A673 (cell line): ENCODE measurements at regions not wholly inside any gene's neighbourhood (a gene's known extent, or its start where the extent isn't known, plus 50 kb on each side); places are given as distances from the start of the nearest gene placed in this dataset.

Experiments
- BruUV-seq: library from RNA; stranded (reverse); fragments of 400-500 nt; replicated peaks from 2 replicates; lab custom pipeline; 2021; lab: Mats Ljungman, UMichigan
- CTCF ChIA-PET: fragments of 300-600 bp; sonication (Branson Sonifier 250); formaldehyde crosslinking; loops from one replicate; lab custom pipeline; 2022; ENCODE audit warnings: antibody characterized with exemption; lab: Charles Lee
- POLR2A ChIA-PET: fragments of 300-600 bp; sonication (Branson Sonifier 250); formaldehyde crosslinking; loops from one replicate; lab custom pipeline; 2022; ENCODE audit warnings: antibody characterized with exemption; ENCODE audit not compliant: low non-redundant PET; lab: Charles Lee
- DNase-seq: peaks from one replicate; pipeline ENCODE4 v3.0.0-alpha.2; 2015; ENCODE audit warnings: low spot score
- H3K27ac ChIP-seq: fragments of 200-600 bp; sonication (generic); 2 replicates; pipeline ENCODE4 v1.5.1; 2016; ENCODE audit warnings: mixed run types, low read depth, mild to moderate bottlenecking, mixed read lengths, antibody characterized with exemption, low read length; ENCODE audit not compliant: poor library complexity, severe bottlenecking
- H3K27me3 ChIP-seq: fragments of 200-600 bp; sonication (generic); replicated peaks from 2 replicates; pipeline ENCODE4 v1.6.1; 2017; ENCODE audit warnings: mixed run types, low read depth, mild to moderate bottlenecking, mixed read lengths, antibody characterized with exemption, low read length; ENCODE audit not compliant: insufficient read depth, poor library complexity
- H3K36me3 ChIP-seq: fragments of 200-600 bp; sonication (generic); 2 replicates; pipeline ENCODE4 v1.6.1; 2016; ENCODE audit warnings: mixed run types, mild to moderate bottlenecking, mixed read lengths, antibody characterized with exemption, low read length; ENCODE audit not compliant: insufficient read depth, poor library complexity, severe bottlenecking
- H3K4me1 ChIP-seq: fragments of 200-600 bp; sonication (generic); 2 replicates; pipeline ENCODE4 v1.6.1; 2017; ENCODE audit warnings: mixed run types, mild to moderate bottlenecking, mixed read lengths, antibody characterized with exemption, low read length; ENCODE audit not compliant: insufficient read depth, poor library complexity, severe bottlenecking
- H3K4me3 ChIP-seq: fragments of 200-600 bp; sonication (generic); 2 replicates; pipeline ENCODE4 v1.5.1; 2016; ENCODE audit warnings: low read depth, mixed run types, mild to moderate bottlenecking, mixed read lengths, low read length; ENCODE audit not compliant: poor library complexity, severe bottlenecking
- H3K9me3 ChIP-seq: fragments of 200-600 bp; sonication (generic); 2 replicates; pipeline ENCODE4 v1.6.1; 2016; ENCODE audit warnings: mixed run types, low read depth, mild to moderate bottlenecking, mixed read lengths, antibody characterized with exemption, low read length; ENCODE audit not compliant: poor library complexity, severe bottlenecking
- EZH2 ChIP-seq: fragments of 200-600 bp; sonication (generic); IDR thresholded peaks from 2 replicates; pipeline ENCODE4 v1.6.1; 2017; ENCODE audit warnings: borderline replicate concordance, low read depth, mild to moderate bottlenecking, mixed read lengths, antibody characterized with exemption, low read length; ENCODE audit not compliant: poor library complexity, severe bottlenecking
- intact Hi-C: fragments of 100-400 bp; cut with micrococcal nuclease; formaldehyde crosslinking; loops from one replicate; pipeline ENCODE4 v1.10.0; 2022; ENCODE audit not compliant: unreplicated experiment
- TF ChIP-seq, protein P1 (sequence below): fragments of 300-800, 200-600 bp; sonication (generic); conservative IDR thresholded peaks from 2 replicates; pipeline ENCODE4 v1.5.1; 2017; ENCODE audit warnings: low read depth, mild to moderate bottlenecking, antibody characterized with exemption, low read length, moderate library complexity, mixed read lengths

DNA sequence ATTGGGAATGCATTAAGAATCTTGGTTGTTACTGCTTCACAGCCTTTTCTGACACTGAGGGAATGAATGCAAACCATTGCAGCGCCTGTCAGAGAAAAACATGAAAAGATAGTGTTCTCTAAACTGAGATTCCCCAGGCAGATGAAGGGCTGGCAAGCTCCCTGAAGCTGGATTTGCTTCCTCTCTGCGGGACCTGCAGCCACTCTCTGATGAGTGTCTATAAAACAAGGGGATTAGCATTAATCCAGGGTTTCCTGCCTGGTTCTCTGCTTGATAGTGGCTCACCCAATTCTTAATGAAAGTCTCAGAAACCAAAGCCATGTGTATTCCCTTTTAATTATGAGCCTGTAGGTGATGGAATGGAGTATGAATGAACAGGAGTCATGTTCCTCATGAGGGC, 344.3 kb upstream of the UMPS start:
- no peak for TF ChIP-seq EZH2
- Histone ChIP-seq H3K27me3 (no peaks in the 10 kb centered on the region), H3K4me3 (no peak overlapping the region), H3K27ac (peak overlapping the region; percentile 0), H3K4me1 (peaks cover 64% of the 10 kb centered on the region), H3K9me3 (no peaks in the 10 kb centered on the region), H3K36me3 (no peaks in the 10 kb centered on the region)
- BruUV-seq: no TSS peak
- POLR2A ChIA-PET: no interaction called here
- intact Hi-C loops: no loop called here
- CTCF ChIA-PET: no interaction called here
- peak; percentile 76 for DNase-seq

DNA sequence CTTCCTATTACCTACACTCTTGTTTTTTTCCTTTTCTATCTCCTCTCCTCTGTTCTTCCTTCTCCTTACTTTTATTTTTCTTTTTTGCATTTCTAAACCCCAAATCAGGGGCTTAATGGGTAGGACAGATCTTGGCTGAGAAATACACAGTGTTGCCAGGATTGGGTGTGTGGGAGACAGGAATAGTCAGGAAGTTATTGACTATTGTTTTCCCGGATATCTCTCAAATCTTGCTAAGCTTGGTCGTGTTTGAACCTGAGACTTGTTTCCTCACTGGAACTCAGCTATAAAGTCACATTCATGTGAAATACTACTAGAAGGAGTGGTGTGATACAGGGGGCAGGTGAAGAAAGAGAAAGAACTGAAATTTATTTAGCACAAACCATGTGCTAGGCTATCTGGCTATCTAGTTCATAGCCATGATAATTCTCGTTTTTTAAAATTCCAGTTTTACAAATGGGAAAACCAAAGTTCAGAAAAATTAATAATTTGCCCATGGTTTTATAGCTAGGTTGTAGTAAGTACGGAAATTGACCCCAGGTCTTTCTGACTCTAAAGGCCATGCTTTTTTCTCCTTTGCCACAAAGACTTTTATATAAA, 343.2 kb upstream of the UMPS start:
- Histone ChIP-seq H3K4me1 (peaks cover 66% of the 10 kb centered on the region), H3K27ac (no peak overlapping the region), H3K36me3 (no peaks in the 10 kb centered on the region), H3K27me3 (no peaks in the 10 kb centered on the region), H3K4me3 (no peak overlapping the region), H3K9me3 (no peaks in the 10 kb centered on the region)
- POLR2A ChIA-PET: no interaction called here
- intact Hi-C loops: no loop called here
- CTCF ChIA-PET: no interaction called here
- DNase-seq: no peak
- TF ChIP-seq EZH2: no peak
- TF ChIP-seq, protein P1, sequence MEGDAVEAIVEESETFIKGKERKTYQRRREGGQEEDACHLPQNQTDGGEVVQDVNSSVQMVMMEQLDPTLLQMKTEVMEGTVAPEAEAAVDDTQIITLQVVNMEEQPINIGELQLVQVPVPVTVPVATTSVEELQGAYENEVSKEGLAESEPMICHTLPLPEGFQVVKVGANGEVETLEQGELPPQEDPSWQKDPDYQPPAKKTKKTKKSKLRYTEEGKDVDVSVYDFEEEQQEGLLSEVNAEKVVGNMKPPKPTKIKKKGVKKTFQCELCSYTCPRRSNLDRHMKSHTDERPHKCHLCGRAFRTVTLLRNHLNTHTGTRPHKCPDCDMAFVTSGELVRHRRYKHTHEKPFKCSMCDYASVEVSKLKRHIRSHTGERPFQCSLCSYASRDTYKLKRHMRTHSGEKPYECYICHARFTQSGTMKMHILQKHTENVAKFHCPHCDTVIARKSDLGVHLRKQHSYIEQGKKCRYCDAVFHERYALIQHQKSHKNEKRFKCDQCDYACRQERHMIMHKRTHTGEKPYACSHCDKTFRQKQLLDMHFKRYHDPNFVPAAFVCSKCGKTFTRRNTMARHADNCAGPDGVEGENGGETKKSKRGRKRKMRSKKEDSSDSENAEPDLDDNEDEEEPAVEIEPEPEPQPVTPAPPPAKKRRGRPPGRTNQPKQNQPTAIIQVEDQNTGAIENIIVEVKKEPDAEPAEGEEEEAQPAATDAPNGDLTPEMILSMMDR: no peak
- BruUV-seq: no TSS peak

DNA sequence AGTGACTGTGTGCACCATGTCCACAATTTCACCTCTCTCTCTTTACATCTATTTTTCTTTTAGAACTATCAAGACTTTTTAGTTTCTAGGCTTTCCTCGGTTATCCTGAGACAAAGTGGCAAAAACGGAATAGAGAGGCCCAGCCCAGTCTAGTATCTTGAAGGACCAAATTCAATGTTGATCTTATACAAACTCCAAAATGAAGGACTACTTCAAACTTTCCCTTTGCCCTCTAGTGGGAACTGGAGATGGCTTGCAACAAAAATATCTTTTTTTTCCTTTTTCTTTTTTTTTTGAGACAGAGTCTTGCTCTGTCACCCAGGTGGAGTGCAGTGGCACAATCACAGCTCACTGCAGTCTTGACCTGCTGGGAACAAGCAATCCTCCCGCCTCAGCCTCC, 338.5 kb upstream of the UMPS start:
- DNase-seq: no peak
- POLR2A ChIA-PET: interaction anchor here (0.6 kb wide), 1 partner anchor 295 kb away, joined by 3 read pairs; no protein-coding TSS in a partner anchor
- CTCF ChIA-PET: interaction anchor here (0.6 kb wide), 1 partner anchor 154 kb away, joined by 4 read pairs; no protein-coding TSS in a partner anchor
- Histone ChIP-seq H3K9me3 (no peaks in the 10 kb centered on the region), H3K36me3 (no peaks in the 10 kb centered on the region), H3K4me3 (no peak overlapping the region), H3K27ac (peak overlapping the region; percentile 40), H3K4me1 (peaks cover 60% of the 10 kb centered on the region), H3K27me3 (no peaks in the 10 kb centered on the region)
- no TSS peak for BruUV-seq
- TF ChIP-seq, protein P1: no peak
- TF ChIP-seq EZH2: no peak
- intact Hi-C loops: no loop called here

- DNase-seq: no peak
- TF ChIP-seq, protein P1: no peak
- no peak for TF ChIP-seq EZH2
- BruUV-seq: no TSS peak
- no peaks in the 10 kb centered on the region for H3K27me3 ChIP-seq
- ChIA-PET POLR2A (no interaction called here), CTCF (no interaction called here)
- H3K4me1 ChIP-seq: peaks cover 49% of the 10 kb centered on the region
- H3K9me3 ChIP-seq: no peaks in the 10 kb centered on the region
- no peaks in the 10 kb centered on the region for H3K36me3 ChIP-seq
- no peak overlapping the region for H3K27ac ChIP-seq
- H3K4me3 ChIP-seq: no peak overlapping the region
- intact Hi-C loops: no loop called here
These were observed 336.9 kb upstream of the UMPS start for GRCh38 chr3:124393340-124393739.
